ENCODE measurements at regions not wholly inside any gene's neighbourhood (a gene's known extent, or its start where the extent isn't known, plus 50 kb on each side); places are given as distances from the start of the nearest gene placed in this dataset.

DNA sequence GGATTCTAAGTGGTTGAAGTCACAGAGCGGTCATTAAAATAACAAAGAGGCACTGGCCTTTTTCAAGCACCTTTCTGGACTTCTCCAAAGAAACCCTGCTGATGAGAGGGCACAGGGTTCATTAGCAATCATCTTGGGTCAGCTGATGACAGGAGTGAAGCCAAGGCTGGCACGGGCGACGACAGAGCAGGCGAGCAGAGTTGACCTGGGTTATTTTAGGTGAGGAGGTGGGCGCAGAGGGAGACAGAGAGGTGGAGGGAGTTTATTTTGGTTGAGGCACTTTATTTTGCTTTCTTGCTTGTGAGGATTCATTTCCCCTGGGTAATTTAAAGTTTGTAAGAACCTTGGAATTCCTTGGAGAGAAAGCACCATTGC, 57.9 kb downstream of the OLIG1 start:
- Histone ChIP-seq H3K4me3 (no peak overlapping the region), H3K27ac (no peak overlapping the region), H3K4me1 (replicated peaks in 1 of 2) (no peaks in the 10 kb centered on the region), H3K36me3 (replicated peaks in 1 of 2) (no peaks in the 10 kb centered on the region), H3K27me3 (peaks cover 5% of the 10 kb centered on the region), H3K9me3 (replicated peaks in 1 of 3) (no peaks in the 10 kb centered on the region)
- WGBS, 4 donors = 22 to 38% (median 25%) methylated on average over 6 of the region's 6 CpGs
- TF ChIP-seq POLR2A (IDR thresholded peaks at IDR 0.05) (no peak), CTCF (IDR thresholded peaks at IDR 0.05) (no peak)
- DNase-seq = no peak
- intact Hi-C loops (cut with DNase I) = no loop called here

- peaks cover 6% of the 10 kb centered on the region for H3K27me3 ChIP-seq
- no peak for DNase-seq
- no peaks in the 10 kb centered on the region for H3K9me3 ChIP-seq (replicated peaks in 1 of 3)
- intact Hi-C loops (cut with DNase I) = no loop called here
- H3K36me3 ChIP-seq (replicated peaks in 1 of 2) = no peaks in the 10 kb centered on the region
- H3K4me1 ChIP-seq (replicated peaks in 1 of 2) = no peaks in the 10 kb centered on the region
- no peak overlapping the region for H3K4me3 ChIP-seq
- no peak overlapping the region for H3K27ac ChIP-seq
- TF ChIP-seq CTCF (IDR thresholded peaks at IDR 0.05) = no peak
- no peak for TF ChIP-seq POLR2A (IDR thresholded peaks at IDR 0.05)
- WGBS, 4 donors = 43 to 52% (median 47%) methylated on average over 3 of the region's 3 CpGs
Observed at GRCh38 chr21:33128538-33128937, 58.6 kb downstream of the OLIG1 start.

DNA sequence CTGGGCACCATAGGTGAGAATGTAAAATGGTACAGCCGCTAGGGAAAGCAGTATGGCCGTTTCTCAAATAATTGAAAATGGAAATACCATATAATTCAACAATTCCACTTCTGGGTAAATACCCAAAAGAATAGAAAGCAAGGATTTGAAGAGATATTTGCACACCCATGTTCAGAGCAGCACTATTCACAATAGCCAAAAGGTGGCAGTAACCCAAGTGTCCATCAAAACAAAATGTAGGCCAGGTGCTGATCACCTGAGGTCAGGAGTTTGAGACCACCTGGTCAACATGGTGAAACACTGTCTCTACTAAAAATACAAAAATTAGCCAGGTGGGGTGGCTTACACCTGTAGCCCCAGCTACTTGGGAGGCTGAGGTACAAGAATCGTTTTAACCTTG, 62.1 kb downstream of the OLIG1 start:
- WGBS, 4 donors = 75 to 95% (median 86%) methylated on average over 3 of the region's 3 CpGs
- H3K27me3 ChIP-seq = peaks cover 17% of the 10 kb centered on the region
- H3K9me3 ChIP-seq (replicated peaks in 1 of 3) = no peaks in the 10 kb centered on the region
- no peaks in the 10 kb centered on the region for H3K4me1 ChIP-seq (replicated peaks in 1 of 2)
- H3K36me3 ChIP-seq (replicated peaks in 1 of 2) = no peaks in the 10 kb centered on the region
- no peak overlapping the region for H3K4me3 ChIP-seq
- no peak overlapping the region for H3K27ac ChIP-seq
- TF ChIP-seq CTCF (IDR thresholded peaks at IDR 0.05) (no peak), POLR2A (IDR thresholded peaks at IDR 0.05) (no peak)
- intact Hi-C loops (cut with DNase I) = no loop called here
- no peak for DNase-seq

GRCh38 chr21:33133892-33134291, 64.0 kb downstream of the OLIG1 start:
- 40 to 47% (median 43%) methylated on average over 4 to 6 of the region's 6 CpGs for WGBS, 4 donors
- DNase-seq = no peak
- intact Hi-C loops (cut with DNase I) = no loop called here
- Histone ChIP-seq H3K4me1 (replicated peaks in 1 of 2) (no peaks in the 10 kb centered on the region), H3K27me3 (peaks cover 12% of the 10 kb centered on the region), H3K36me3 (replicated peaks in 1 of 2) (no peaks in the 10 kb centered on the region), H3K4me3 (no peak overlapping the region), H3K9me3 (replicated peaks in 1 of 3) (no peaks in the 10 kb centered on the region), H3K27ac (no peak overlapping the region)
- TF ChIP-seq POLR2A (IDR thresholded peaks at IDR 0.05) (no peak), CTCF (IDR thresholded peaks at IDR 0.05) (no peak)
